ENCODE measurements at regions not wholly inside any gene's neighbourhood (a gene's known extent, or its start where the extent isn't known, plus 50 kb on each side); places are given as distances from the start of the nearest gene placed in this dataset.

- Histone ChIP-seq H3K27me3 (ENCODE audit: control insufficient read depth, insufficient read depth, low read length) (no peaks in the 10 kb centered on the region), H3K36me3 (replicated peaks; ENCODE audit: control insufficient read depth, insufficient read depth, low read length) (no peaks in the 10 kb centered on the region), H3K4me3 (ENCODE audit: insufficient read depth, low read depth, low read length) (no peak overlapping the region)
- no peak for DNase-seq
These were observed 94.8 kb upstream of the OPRM1 start for GRCh38 chr6:153944201-153944600.

- no peaks in the 10 kb centered on the region for H3K36me3 ChIP-seq (replicated peaks; ENCODE audit: control insufficient read depth, insufficient read depth, low read length)
- no peak for DNase-seq
- no peaks in the 10 kb centered on the region for H3K27me3 ChIP-seq (ENCODE audit: control insufficient read depth, insufficient read depth, low read length)
- H3K4me3 ChIP-seq (ENCODE audit: insufficient read depth, low read depth, low read length) = no peak overlapping the region
These were observed 96.7 kb upstream of the OPRM1 start for GRCh38 chr6:153942361-153942760.

- no peak overlapping the region for H3K4me3 ChIP-seq (ENCODE audit: insufficient read depth, low read depth, low read length)
- H3K27me3 ChIP-seq (ENCODE audit: control insufficient read depth, insufficient read depth, low read length) = no peaks in the 10 kb centered on the region
- no peak for DNase-seq
- H3K36me3 ChIP-seq (replicated peaks; ENCODE audit: control insufficient read depth, insufficient read depth, low read length) = no peaks in the 10 kb centered on the region
These were observed 97.3 kb upstream of the OPRM1 start for GRCh38 chr6:153941768-153942167.

GRCh38 chr6:153938876-153939275 lies 100.2 kb upstream of the OPRM1 start:
- DNase-seq = no peak
- Histone ChIP-seq H3K36me3 (replicated peaks; ENCODE audit: control insufficient read depth, insufficient read depth, low read length) (no peaks in the 10 kb centered on the region), H3K4me3 (ENCODE audit: insufficient read depth, low read depth, low read length) (no peak overlapping the region), H3K27me3 (ENCODE audit: control insufficient read depth, insufficient read depth, low read length) (no peaks in the 10 kb centered on the region)

GRCh38 chr6:153931431-153931830 lies 107.6 kb upstream of the OPRM1 start:
- Histone ChIP-seq H3K27me3 (ENCODE audit: control insufficient read depth, insufficient read depth, low read length) (no peaks in the 10 kb centered on the region), H3K4me3 (ENCODE audit: insufficient read depth, low read depth, low read length) (no peak overlapping the region), H3K36me3 (replicated peaks; ENCODE audit: control insufficient read depth, insufficient read depth, low read length) (no peaks in the 10 kb centered on the region)
- DNase-seq = no peak

- no peaks in the 10 kb centered on the region for H3K36me3 ChIP-seq (replicated peaks; ENCODE audit: control insufficient read depth, insufficient read depth, low read length)
- H3K27me3 ChIP-seq (ENCODE audit: control insufficient read depth, insufficient read depth, low read length) = no peaks in the 10 kb centered on the region
- H3K4me3 ChIP-seq (ENCODE audit: insufficient read depth, low read depth, low read length) = no peak overlapping the region
- no peak for DNase-seq
These were observed 111.2 kb upstream of the OPRM1 start for GRCh38 chr6:153927867-153928266.

- Histone ChIP-seq H3K4me3 (ENCODE audit: insufficient read depth, low read depth, low read length) (no peak overlapping the region), H3K36me3 (replicated peaks; ENCODE audit: control insufficient read depth, insufficient read depth, low read length) (no peaks in the 10 kb centered on the region), H3K27me3 (ENCODE audit: control insufficient read depth, insufficient read depth, low read length) (no peaks in the 10 kb centered on the region)
- no peak for DNase-seq
These were observed 140.5 kb upstream of the OPRM1 start for GRCh38 chr6:153898360-153899059.

- no peaks in the 10 kb centered on the region for H3K36me3 ChIP-seq (replicated peaks; ENCODE audit: control insufficient read depth, insufficient read depth, low read length)
- DNase-seq = no peak
- H3K27me3 ChIP-seq (ENCODE audit: control insufficient read depth, insufficient read depth, low read length) = no peaks in the 10 kb centered on the region
- no peak overlapping the region for H3K4me3 ChIP-seq (ENCODE audit: insufficient read depth, low read depth, low read length)
These were observed 156.6 kb upstream of the OPRM1 start for GRCh38 chr6:153882411-153882810.

GRCh38 chr6:153873541-153873940 lies 165.5 kb upstream of the OPRM1 start:
- no peak for DNase-seq
- H3K36me3 ChIP-seq (replicated peaks; ENCODE audit: control insufficient read depth, insufficient read depth, low read length) = no peaks in the 10 kb centered on the region
- H3K27me3 ChIP-seq (ENCODE audit: control insufficient read depth, insufficient read depth, low read length) = no peaks in the 10 kb centered on the region
- H3K4me3 ChIP-seq (ENCODE audit: insufficient read depth, low read depth, low read length) = no peak overlapping the region

GRCh38 chr6:153872946-153873345 lies 166.1 kb upstream of the OPRM1 start:
- no peak for DNase-seq
- H3K36me3 ChIP-seq (replicated peaks; ENCODE audit: control insufficient read depth, insufficient read depth, low read length) = no peaks in the 10 kb centered on the region
- no peak overlapping the region for H3K4me3 ChIP-seq (ENCODE audit: insufficient read depth, low read depth, low read length)
- H3K27me3 ChIP-seq (ENCODE audit: control insufficient read depth, insufficient read depth, low read length) = no peaks in the 10 kb centered on the region

GRCh38 chr6:153862927-153863326 lies 176.1 kb upstream of the OPRM1 start:
- Histone ChIP-seq H3K27me3 (ENCODE audit: control insufficient read depth, insufficient read depth, low read length) (no peaks in the 10 kb centered on the region), H3K4me3 (ENCODE audit: insufficient read depth, low read depth, low read length) (no peak overlapping the region), H3K36me3 (replicated peaks; ENCODE audit: control insufficient read depth, insufficient read depth, low read length) (no peaks in the 10 kb centered on the region)
- DNase-seq = no peak

- no peaks in the 10 kb centered on the region for H3K36me3 ChIP-seq (replicated peaks; ENCODE audit: control insufficient read depth, insufficient read depth, low read length)
These were observed 176.9 kb upstream of the OPRM1 start for GRCh38 chr6:153862139-153862538.

GRCh38 chr6:153858529-153858928 lies 180.5 kb upstream of the OPRM1 start:
- DNase-seq = no peak
- no peaks in the 10 kb centered on the region for H3K27me3 ChIP-seq (ENCODE audit: control insufficient read depth, insufficient read depth, low read length)
- no peak overlapping the region for H3K4me3 ChIP-seq (ENCODE audit: insufficient read depth, low read depth, low read length)

More at GRCh38 chr6:153862139-153862538, 176.9 kb upstream of the OPRM1 start:
- no peak for DNase-seq
- Histone ChIP-seq H3K4me3 (ENCODE audit: insufficient read depth, low read depth, low read length) (no peak overlapping the region), H3K27me3 (ENCODE audit: control insufficient read depth, insufficient read depth, low read length) (no peaks in the 10 kb centered on the region)

GRCh38 chr6:153856929-153857376 lies 182.1 kb upstream of the OPRM1 start:
- DNase-seq = no peak
- Histone ChIP-seq H3K27me3 (ENCODE audit: control insufficient read depth, insufficient read depth, low read length) (no peaks in the 10 kb centered on the region), H3K4me3 (ENCODE audit: insufficient read depth, low read depth, low read length) (no peak overlapping the region), H3K36me3 (replicated peaks; ENCODE audit: control insufficient read depth, insufficient read depth, low read length) (no peaks in the 10 kb centered on the region)

More at GRCh38 chr6:153858529-153858928, 180.5 kb upstream of the OPRM1 start:
- H3K36me3 ChIP-seq (replicated peaks; ENCODE audit: control insufficient read depth, insufficient read depth, low read length) = no peaks in the 10 kb centered on the region

- H3K4me3 ChIP-seq (ENCODE audit: insufficient read depth, low read depth, low read length) = no peak overlapping the region
- H3K27me3 ChIP-seq (ENCODE audit: control insufficient read depth, insufficient read depth, low read length) = no peaks in the 10 kb centered on the region
- H3K36me3 ChIP-seq (replicated peaks; ENCODE audit: control insufficient read depth, insufficient read depth, low read length) = no peaks in the 10 kb centered on the region
- DNase-seq = no peak
These were observed 186.6 kb upstream of the OPRM1 start for GRCh38 chr6:153852481-153852880.

- Histone ChIP-seq H3K36me3 (replicated peaks; ENCODE audit: control insufficient read depth, insufficient read depth, low read length) (no peaks in the 10 kb centered on the region), H3K4me3 (ENCODE audit: insufficient read depth, low read depth, low read length) (no peak overlapping the region), H3K27me3 (ENCODE audit: control insufficient read depth, insufficient read depth, low read length) (no peaks in the 10 kb centered on the region)
- no peak for DNase-seq
These were observed 187.0 kb upstream of the OPRM1 start for GRCh38 chr6:153852034-153852433.
